Hippocampal formation (tissue), 2 donors: ENCODE measurements at regions not wholly inside any gene's neighbourhood (a gene's known extent, or its start where the extent isn't known, plus 50 kb on each side); places are given as distances from the start of the nearest gene placed in this dataset.

ENCODE experiments used
- DNase-seq, 2 donors: peaks; one replicate each; lab custom pipeline; 2025; lab: John Stamatoyannopoulos, UW

- no peak for DNase-seq
These were observed 132.7 kb upstream of the MYCN start for GRCh38 chr2:15807418-15808203.

GRCh38 chr2:15808204-15808910, 132.0 kb upstream of the MYCN start:
- no peak for DNase-seq

GRCh38 chr2:15808944-15809343, 131.4 kb upstream of the MYCN start:
- DNase-seq: no peak

GRCh38 chr2:15809404-15809803, 130.9 kb upstream of the MYCN start:
- DNase-seq: no peak

- no peak for DNase-seq
These were observed 129.7 kb upstream of the MYCN start for GRCh38 chr2:15810477-15811150.

GRCh38 chr2:15811367-15811766, 129.0 kb upstream of the MYCN start:
- no peak for DNase-seq

GRCh38 chr2:15812187-15812780, 128.1 kb upstream of the MYCN start:
- no peak for DNase-seq

- DNase-seq: no peak
These were observed 126.7 kb upstream of the MYCN start for GRCh38 chr2:15813481-15814266.

- DNase-seq: no peak
These were observed 125.9 kb upstream of the MYCN start for GRCh38 chr2:15814403-15814802.

- DNase-seq: peak in 1 of 2 donors; percentile 22
These were observed 125.4 kb upstream of the MYCN start for GRCh38 chr2:15814946-15815345.

- DNase-seq: no peak
These were observed 124.1 kb upstream of the MYCN start for GRCh38 chr2:15816226-15816625.

- no peak for DNase-seq
These were observed 123.5 kb upstream of the MYCN start for GRCh38 chr2:15816674-15817406.

- no peak for DNase-seq
These were observed 122.6 kb upstream of the MYCN start for GRCh38 chr2:15817748-15818147.

GRCh38 chr2:15818318-15818753, 122.0 kb upstream of the MYCN start:
- DNase-seq: no peak

GRCh38 chr2:15818881-15819280, 121.5 kb upstream of the MYCN start:
- DNase-seq: no peak

GRCh38 chr2:15819562-15820256, 120.6 kb upstream of the MYCN start:
- DNase-seq: no peak

GRCh38 chr2:15820257-15820566, 120.1 kb upstream of the MYCN start:
- DNase-seq: no peak

GRCh38 chr2:15820927-15821326, 119.4 kb upstream of the MYCN start:
- DNase-seq: no peak

GRCh38 chr2:15822151-15823044, 118.0 kb upstream of the MYCN start:
- DNase-seq: no peak
